WTC11 (cell line): ENCODE measurements at regions not wholly inside any gene's neighbourhood (a gene's known extent, or its start where the extent isn't known, plus 50 kb on each side); places are given as distances from the start of the nearest gene placed in this dataset.

Experiments used
- ATAC-seq: fragments of 200-7000 bp; cut with Tn5 transposase; 2 replicates; pipeline ENCODE4 v1.10.0; 2021; ENCODE audit warnings: mild to moderate bottlenecking, moderate library complexity
- CTCF ChIA-PET: fragments of 300-600 bp; sonication (Branson Sonifier 250); formaldehyde crosslinking; loops from one replicate; lab custom pipeline; 2021; ENCODE audit warnings: antibody characterized with exemption; lab: Charles Lee
- POLR2A ChIA-PET: fragments of 350-600 bp; sonication (Branson Sonifier 250); formaldehyde crosslinking; loops from one replicate; lab custom pipeline; 2021; ENCODE audit warnings: antibody characterized with exemption; lab: Charles Lee
- DNase-seq: peaks from one replicate; pipeline ENCODE4 v3.0.0; 2021; ENCODE audit warnings: low spot score
- H3K27ac Mint-ChIP-seq: 2 replicates; pipeline ENCODE4 v1.8.0; 2021; ENCODE audit warnings: mixed read lengths
- H3K27me3 Mint-ChIP-seq: 2 replicates; pipeline ENCODE4 v1.8.0; 2021; ENCODE audit warnings: low read depth, mild to moderate bottlenecking, moderate library complexity, mixed read lengths
- H3K36me3 Mint-ChIP-seq: 2 replicates; pipeline ENCODE4 v1.8.0; 2021; ENCODE audit warnings: mixed read lengths
- H3K4me1 Mint-ChIP-seq: 2 replicates; pipeline ENCODE4 v1.8.0; 2022; ENCODE audit warnings: mixed read lengths
- H3K4me3 Mint-ChIP-seq: 2 replicates; pipeline ENCODE4 v1.8.0; 2021; ENCODE audit warnings: mild to moderate bottlenecking, moderate library complexity, mixed read lengths
- H3K9me3 Mint-ChIP-seq: 2 replicates; pipeline ENCODE4 v1.8.0; 2021; ENCODE audit warnings: mixed read lengths
- EMX1 ChIP-seq: fragments of 250-450 bp; sonication (Bioruptor Pico); IDR thresholded peaks from 2 replicates; pipeline ENCODE4 v1.8.0; 2021; ENCODE audit warnings: mild to moderate bottlenecking
- GABPB1 ChIP-seq: sonication (generic); formaldehyde crosslinking; IDR thresholded peaks from 2 replicates; pipeline ENCODE4 v1.8.1; 2023; ENCODE audit warnings: mild to moderate bottlenecking, missing genetic modification reagents
- GRHL2 ChIP-seq: fragments of 250-450 bp; sonication (Bioruptor Pico); IDR thresholded peaks from 2 replicates; pipeline ENCODE4 v1.8.0; 2022; ENCODE audit warnings: mild to moderate bottlenecking, moderate library complexity; ENCODE audit not compliant: insufficient replicate concordance, severe bottlenecking
- NFYB ChIP-seq: sonication (generic); formaldehyde crosslinking; conservative IDR thresholded peaks from 2 replicates; pipeline ENCODE4 v1.8.0; 2022; ENCODE audit warnings: low read depth, missing genetic modification reagents
- RORB ChIP-seq: fragments of 250-450 bp; sonication (Bioruptor Pico); IDR thresholded peaks from 2 replicates; pipeline ENCODE4 v1.9.0; 2021; ENCODE audit warnings: mild to moderate bottlenecking
- SMAD3 ChIP-seq: sonication (generic); formaldehyde crosslinking; IDR thresholded peaks from 2 replicates; pipeline ENCODE4 v1.8.0; 2022; ENCODE audit warnings: missing genetic modification reagents, mild to moderate bottlenecking, borderline replicate concordance
- SMAD4 ChIP-seq: sonication (generic); formaldehyde crosslinking; IDR thresholded peaks from 2 replicates; pipeline ENCODE4 v1.8.0; 2022; ENCODE audit warnings: mild to moderate bottlenecking, missing genetic modification reagents
- TEAD1 ChIP-seq: sonication (generic); formaldehyde crosslinking; IDR thresholded peaks from 2 replicates; pipeline ENCODE4 v1.8.0; 2022; ENCODE audit warnings: mild to moderate bottlenecking, missing genetic modification reagents
- TEAD4 ChIP-seq: sonication (generic); formaldehyde crosslinking; IDR thresholded peaks from 2 replicates; pipeline ENCODE4 v1.8.0; 2022; ENCODE audit warnings: mild to moderate bottlenecking, missing genetic modification reagents
- ZNF138 ChIP-seq: sonication (generic); formaldehyde crosslinking; conservative IDR thresholded peaks from 2 replicates; pipeline ENCODE4 v1.8.1; 2022; ENCODE audit warnings: mild to moderate bottlenecking, moderate library complexity, missing genetic modification reagents
- ZNF263 ChIP-seq: sonication (generic); formaldehyde crosslinking; IDR thresholded peaks from 2 replicates; pipeline ENCODE4 v1.8.1; 2022; ENCODE audit warnings: low read depth, mild to moderate bottlenecking, moderate library complexity, missing genetic modification reagents
- TF ChIP-seq, protein P1 (sequence below): sonication (generic); formaldehyde crosslinking; IDR thresholded peaks from 2 replicates; pipeline ENCODE4 v1.8.0; 2022; ENCODE audit warnings: mild to moderate bottlenecking, missing genetic modification reagents
- TF ChIP-seq, protein P2 (sequence below): sonication (generic); formaldehyde crosslinking; conservative IDR thresholded peaks from 2 replicates; pipeline ENCODE4 v1.8.1; 2023; ENCODE audit warnings: mild to moderate bottlenecking, low read depth, missing genetic modification reagents, moderate library complexity
- TF ChIP-seq, protein P3 (sequence below): sonication (generic); formaldehyde crosslinking; IDR thresholded peaks from 2 replicates; pipeline ENCODE4 v1.8.1; 2023; ENCODE audit warnings: mild to moderate bottlenecking, missing genetic modification reagents, moderate library complexity
- TF ChIP-seq, protein P4 (sequence below): fragments of 250-450 bp; sonication (Bioruptor Pico); IDR thresholded peaks from 2 replicates; pipeline ENCODE4 v1.9.0; 2021; ENCODE audit warnings: mild to moderate bottlenecking
- TF ChIP-seq, protein P5 (sequence below): sonication (generic); formaldehyde crosslinking; IDR thresholded peaks from 2 replicates; pipeline ENCODE4 v1.8.0; 2022; ENCODE audit warnings: mild to moderate bottlenecking, missing genetic modification reagents
- TF ChIP-seq, protein P6 (sequence below): sonication (generic); formaldehyde crosslinking; IDR thresholded peaks from 2 replicates; pipeline ENCODE4 v1.8.1; 2023; ENCODE audit warnings: mild to moderate bottlenecking, moderate library complexity, missing genetic modification reagents
- TF ChIP-seq, protein P7 (sequence below): fragments of 250-450 bp; sonication (Bioruptor Pico); IDR thresholded peaks from 2 replicates; pipeline ENCODE4 v1.9.0; 2021; ENCODE audit warnings: mild to moderate bottlenecking, borderline replicate concordance

DNA sequence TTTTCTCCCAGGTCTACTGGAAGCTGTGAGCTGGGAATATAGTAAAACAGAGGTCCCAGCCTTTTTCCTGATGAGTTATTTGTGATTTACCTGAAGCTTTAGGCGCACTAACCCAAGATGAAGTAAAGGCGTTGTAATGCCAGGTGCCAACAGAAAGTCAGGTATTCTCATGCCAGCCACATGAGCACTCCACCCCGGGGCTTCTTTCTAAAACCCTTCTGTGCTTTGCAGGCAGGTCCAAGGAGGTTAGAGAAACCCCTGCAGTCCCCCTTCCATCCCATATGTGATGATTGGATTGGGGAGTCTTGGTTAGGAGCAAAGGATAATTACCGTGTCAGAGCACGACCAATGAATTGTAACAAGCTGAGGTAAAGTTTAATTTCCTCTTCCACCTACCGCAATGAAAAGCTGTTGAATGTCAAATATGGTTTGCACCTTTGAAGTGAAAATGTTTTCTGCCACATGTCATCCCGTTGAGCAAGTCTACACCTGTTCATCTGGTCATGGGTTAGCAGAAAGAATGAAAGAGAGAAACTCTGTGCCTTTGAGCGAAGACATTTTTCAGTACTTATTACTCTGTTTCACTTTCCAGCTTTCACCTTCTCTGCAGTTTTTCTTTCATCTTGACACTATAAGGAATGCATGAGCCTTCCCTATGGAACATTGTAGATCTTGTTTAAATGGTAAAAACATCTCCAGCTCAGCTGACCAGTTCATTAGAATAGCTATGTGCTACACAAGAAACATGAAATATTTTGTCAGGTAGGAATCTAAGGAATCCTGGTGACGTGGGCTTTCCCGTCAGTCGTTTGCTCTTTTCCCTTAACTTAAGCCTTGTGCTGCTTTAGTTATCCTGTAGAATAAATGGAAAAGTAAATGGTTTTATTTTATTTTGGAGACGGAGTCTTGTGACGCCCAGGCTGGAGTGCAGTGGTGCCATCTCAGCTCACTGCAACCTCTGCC, 204.6 kb upstream of the IL12A start (continued):
- TF ChIP-seq SMAD4 (no peak), ZNF263 (no peak), TEAD1 (CRISPR knock-in tag) (no peak), GABPB1 (CRISPR knock-in tag) (no peak), ZNF138 (CRISPR knock-in tag) (no peak), EMX1 (CRISPR knock-in tag) (no peak), RORB (CRISPR knock-in tag) (no peak), TEAD4 (no peak), GRHL2 (CRISPR knock-in tag) (no peak)
- TF ChIP-seq, protein P1, sequence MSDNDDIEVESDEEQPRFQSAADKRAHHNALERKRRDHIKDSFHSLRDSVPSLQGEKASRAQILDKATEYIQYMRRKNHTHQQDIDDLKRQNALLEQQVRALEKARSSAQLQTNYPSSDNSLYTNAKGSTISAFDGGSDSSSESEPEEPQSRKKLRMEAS: no peak
- TF ChIP-seq, protein P2, sequence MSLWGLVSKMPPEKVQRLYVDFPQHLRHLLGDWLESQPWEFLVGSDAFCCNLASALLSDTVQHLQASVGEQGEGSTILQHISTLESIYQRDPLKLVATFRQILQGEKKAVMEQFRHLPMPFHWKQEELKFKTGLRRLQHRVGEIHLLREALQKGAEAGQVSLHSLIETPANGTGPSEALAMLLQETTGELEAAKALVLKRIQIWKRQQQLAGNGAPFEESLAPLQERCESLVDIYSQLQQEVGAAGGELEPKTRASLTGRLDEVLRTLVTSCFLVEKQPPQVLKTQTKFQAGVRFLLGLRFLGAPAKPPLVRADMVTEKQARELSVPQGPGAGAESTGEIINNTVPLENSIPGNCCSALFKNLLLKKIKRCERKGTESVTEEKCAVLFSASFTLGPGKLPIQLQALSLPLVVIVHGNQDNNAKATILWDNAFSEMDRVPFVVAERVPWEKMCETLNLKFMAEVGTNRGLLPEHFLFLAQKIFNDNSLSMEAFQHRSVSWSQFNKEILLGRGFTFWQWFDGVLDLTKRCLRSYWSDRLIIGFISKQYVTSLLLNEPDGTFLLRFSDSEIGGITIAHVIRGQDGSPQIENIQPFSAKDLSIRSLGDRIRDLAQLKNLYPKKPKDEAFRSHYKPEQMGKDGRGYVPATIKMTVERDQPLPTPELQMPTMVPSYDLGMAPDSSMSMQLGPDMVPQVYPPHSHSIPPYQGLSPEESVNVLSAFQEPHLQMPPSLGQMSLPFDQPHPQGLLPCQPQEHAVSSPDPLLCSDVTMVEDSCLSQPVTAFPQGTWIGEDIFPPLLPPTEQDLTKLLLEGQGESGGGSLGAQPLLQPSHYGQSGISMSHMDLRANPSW (CRISPR knock-in tag): no peak
- TF ChIP-seq, protein P3, sequence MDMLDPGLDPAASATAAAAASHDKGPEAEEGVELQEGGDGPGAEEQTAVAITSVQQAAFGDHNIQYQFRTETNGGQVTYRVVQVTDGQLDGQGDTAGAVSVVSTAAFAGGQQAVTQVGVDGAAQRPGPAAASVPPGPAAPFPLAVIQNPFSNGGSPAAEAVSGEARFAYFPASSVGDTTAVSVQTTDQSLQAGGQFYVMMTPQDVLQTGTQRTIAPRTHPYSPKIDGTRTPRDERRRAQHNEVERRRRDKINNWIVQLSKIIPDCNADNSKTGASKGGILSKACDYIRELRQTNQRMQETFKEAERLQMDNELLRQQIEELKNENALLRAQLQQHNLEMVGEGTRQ (CRISPR knock-in tag): no peak
- TF ChIP-seq, protein P4, sequence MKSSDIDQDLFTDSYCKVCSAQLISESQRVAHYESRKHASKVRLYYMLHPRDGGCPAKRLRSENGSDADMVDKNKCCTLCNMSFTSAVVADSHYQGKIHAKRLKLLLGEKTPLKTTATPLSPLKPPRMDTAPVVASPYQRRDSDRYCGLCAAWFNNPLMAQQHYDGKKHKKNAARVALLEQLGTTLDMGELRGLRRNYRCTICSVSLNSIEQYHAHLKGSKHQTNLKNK (CRISPR knock-in tag): no peak

DNA sequence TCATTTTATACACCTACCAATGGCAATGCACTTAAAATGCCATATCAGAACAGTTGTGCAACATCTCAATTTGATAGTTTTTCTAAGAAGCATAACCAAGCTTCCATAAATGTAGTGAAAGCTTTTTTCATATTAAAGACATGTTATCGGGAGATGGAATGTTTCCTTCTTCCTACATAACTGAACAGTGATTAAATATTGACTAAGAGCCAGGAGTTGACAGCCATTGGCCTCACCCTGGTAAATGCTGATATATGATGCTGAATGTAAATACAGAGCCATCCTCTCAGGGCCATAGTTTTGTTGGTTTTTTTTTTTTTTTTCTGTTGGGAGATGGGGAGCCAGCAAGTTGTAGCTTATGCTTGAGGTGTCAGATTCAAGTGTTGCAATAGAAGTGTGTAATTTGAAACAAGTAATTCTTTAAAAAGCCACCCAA, 203.3 kb upstream of the IL12A start:
- Mint-ChIP-seq H3K9me3 (no peaks in the 10 kb centered on the region), H3K27me3 (no peaks in the 10 kb centered on the region), H3K4me1 (peaks cover 39% of the 10 kb centered on the region), H3K4me3 (no peak overlapping the region), H3K36me3 (no peaks in the 10 kb centered on the region), H3K27ac (no peak overlapping the region)
- no peak for TF ChIP-seq SMAD3 (CRISPR knock-in tag)
- no peak for TF ChIP-seq NFYB (CRISPR knock-in tag)
- TF ChIP-seq, protein P5, sequence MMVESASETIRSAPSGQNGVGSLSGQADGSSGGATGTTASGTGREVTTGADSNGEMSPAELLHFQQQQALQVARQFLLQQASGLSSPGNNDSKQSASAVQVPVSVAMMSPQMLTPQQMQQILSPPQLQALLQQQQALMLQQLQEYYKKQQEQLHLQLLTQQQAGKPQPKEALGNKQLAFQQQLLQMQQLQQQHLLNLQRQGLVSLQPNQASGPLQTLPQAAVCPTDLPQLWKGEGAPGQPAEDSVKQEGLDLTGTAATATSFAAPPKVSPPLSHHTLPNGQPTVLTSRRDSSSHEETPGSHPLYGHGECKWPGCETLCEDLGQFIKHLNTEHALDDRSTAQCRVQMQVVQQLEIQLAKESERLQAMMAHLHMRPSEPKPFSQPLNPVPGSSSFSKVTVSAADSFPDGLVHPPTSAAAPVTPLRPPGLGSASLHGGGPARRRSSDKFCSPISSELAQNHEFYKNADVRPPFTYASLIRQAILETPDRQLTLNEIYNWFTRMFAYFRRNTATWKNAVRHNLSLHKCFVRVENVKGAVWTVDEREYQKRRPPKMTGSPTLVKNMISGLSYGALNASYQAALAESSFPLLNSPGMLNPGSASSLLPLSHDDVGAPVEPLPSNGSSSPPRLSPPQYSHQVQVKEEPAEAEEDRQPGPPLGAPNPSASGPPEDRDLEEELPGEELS (CRISPR knock-in tag): no peak
- TF ChIP-seq, protein P6, sequence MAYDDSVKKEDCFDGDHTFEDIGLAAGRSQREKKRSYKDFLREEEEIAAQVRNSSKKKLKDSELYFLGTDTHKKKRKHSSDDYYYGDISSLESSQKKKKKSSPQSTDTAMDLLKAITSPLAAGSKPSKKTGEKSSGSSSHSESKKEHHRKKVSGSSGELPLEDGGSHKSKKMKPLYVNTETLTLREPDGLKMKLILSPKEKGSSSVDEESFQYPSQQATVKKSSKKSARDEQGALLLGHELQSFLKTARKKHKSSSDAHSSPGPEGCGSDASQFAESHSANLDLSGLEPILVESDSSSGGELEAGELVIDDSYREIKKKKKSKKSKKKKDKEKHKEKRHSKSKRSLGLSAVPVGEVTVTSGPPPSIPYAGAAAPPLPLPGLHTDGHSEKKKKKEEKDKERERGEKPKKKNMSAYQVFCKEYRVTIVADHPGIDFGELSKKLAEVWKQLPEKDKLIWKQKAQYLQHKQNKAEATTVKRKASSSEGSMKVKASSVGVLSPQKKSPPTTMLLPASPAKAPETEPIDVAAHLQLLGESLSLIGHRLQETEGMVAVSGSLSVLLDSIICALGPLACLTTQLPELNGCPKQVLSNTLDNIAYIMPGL: no peak
- TF ChIP-seq, protein P7, sequence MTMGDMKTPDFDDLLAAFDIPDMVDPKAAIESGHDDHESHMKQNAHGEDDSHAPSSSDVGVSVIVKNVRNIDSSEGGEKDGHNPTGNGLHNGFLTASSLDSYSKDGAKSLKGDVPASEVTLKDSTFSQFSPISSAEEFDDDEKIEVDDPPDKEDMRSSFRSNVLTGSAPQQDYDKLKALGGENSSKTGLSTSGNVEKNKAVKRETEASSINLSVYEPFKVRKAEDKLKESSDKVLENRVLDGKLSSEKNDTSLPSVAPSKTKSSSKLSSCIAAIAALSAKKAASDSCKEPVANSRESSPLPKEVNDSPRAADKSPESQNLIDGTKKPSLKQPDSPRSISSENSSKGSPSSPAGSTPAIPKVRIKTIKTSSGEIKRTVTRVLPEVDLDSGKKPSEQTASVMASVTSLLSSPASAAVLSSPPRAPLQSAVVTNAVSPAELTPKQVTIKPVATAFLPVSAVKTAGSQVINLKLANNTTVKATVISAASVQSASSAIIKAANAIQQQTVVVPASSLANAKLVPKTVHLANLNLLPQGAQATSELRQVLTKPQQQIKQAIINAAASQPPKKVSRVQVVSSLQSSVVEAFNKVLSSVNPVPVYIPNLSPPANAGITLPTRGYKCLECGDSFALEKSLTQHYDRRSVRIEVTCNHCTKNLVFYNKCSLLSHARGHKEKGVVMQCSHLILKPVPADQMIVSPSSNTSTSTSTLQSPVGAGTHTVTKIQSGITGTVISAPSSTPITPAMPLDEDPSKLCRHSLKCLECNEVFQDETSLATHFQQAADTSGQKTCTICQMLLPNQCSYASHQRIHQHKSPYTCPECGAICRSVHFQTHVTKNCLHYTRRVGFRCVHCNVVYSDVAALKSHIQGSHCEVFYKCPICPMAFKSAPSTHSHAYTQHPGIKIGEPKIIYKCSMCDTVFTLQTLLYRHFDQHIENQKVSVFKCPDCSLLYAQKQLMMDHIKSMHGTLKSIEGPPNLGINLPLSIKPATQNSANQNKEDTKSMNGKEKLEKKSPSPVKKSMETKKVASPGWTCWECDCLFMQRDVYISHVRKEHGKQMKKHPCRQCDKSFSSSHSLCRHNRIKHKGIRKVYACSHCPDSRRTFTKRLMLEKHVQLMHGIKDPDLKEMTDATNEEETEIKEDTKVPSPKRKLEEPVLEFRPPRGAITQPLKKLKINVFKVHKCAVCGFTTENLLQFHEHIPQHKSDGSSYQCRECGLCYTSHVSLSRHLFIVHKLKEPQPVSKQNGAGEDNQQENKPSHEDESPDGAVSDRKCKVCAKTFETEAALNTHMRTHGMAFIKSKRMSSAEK (CRISPR knock-in tag): no peak
- POLR2A ChIA-PET: no interaction called here
- ATAC-seq (no peak), DNase-seq (no peak)
- CTCF ChIA-PET: interaction anchor here (0.6 to 0.7 kb wide), 2 partner anchors 21 to 807 kb away, joined by 3 read pairs; no protein-coding TSS in a partner anchor
